GM12874 (cell line): ENCODE measurements at regions not wholly inside any gene's neighbourhood (a gene's known extent, or its start where the extent isn't known, plus 50 kb on each side); places are given as distances from the start of the nearest gene placed in this dataset.

Source experiments
- TF ChIP-seq, protein P1 (sequence below): IDR thresholded peaks from 2 replicates; pipeline ENCODE4 v1.5.1; 2011; ENCODE audit warnings: low read depth, mild to moderate bottlenecking, control low read depth, low read length, moderate library complexity; ENCODE audit not compliant: insufficient read depth

DNA sequence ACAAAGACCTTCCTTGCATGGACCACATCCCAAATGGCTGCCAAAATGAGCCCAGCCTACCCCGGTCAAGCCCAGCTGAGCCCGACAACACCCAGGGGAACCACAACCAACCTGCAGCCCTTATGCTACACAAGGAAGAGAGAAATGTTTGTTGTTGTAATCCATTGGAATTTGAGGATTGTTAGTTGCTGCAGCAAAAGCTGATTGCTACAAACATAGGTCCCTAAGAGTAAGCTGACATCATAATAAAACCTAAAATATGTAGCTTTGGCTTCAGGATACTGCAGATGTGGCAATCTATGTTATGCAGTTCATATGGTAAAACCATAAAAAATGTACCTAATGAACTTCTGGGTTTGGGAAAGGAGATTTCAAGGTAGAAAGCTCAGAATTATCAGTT lies 65.5 kb upstream of the DNAH14 start:
- TF ChIP-seq, protein P1, sequence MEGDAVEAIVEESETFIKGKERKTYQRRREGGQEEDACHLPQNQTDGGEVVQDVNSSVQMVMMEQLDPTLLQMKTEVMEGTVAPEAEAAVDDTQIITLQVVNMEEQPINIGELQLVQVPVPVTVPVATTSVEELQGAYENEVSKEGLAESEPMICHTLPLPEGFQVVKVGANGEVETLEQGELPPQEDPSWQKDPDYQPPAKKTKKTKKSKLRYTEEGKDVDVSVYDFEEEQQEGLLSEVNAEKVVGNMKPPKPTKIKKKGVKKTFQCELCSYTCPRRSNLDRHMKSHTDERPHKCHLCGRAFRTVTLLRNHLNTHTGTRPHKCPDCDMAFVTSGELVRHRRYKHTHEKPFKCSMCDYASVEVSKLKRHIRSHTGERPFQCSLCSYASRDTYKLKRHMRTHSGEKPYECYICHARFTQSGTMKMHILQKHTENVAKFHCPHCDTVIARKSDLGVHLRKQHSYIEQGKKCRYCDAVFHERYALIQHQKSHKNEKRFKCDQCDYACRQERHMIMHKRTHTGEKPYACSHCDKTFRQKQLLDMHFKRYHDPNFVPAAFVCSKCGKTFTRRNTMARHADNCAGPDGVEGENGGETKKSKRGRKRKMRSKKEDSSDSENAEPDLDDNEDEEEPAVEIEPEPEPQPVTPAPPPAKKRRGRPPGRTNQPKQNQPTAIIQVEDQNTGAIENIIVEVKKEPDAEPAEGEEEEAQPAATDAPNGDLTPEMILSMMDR = no peak

DNA sequence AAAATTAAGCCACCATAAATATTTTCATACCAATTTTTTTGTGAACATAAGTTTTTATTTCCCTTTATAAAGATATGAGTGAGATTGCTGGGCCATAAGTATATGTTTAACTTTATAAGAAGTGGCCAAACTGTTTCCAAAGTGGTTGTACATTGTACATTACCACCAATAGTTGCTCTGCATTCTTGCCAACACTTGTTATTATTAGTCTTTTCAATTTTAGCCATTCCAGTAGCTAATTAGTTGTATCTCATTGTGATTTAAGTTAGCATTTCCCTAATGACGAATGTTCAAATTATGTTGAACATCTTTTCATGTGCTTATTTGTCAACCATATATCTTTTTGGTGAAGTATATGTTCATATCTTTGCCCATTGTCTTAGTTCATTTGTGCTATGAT lies 64.0 kb upstream of the DNAH14 start:
- TF ChIP-seq, protein P1 = no peak

DNA sequence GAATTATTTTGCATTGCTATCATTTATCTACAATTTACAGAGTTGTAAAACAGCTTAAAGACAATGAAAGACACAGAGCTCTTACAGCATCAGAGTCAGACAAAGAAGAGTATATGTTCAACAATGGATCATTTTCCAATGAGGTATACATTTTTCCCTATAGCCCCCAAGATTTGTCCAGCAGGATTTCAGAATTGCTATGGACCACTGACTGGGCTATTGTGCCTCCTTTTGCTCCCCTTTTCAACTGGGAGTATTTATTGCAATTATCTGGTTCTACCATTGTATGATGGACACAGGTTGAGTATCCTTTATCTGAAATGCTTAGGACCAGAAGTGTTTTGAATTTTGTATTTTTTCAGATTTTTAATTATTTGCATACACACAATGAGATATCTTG lies 62.5 kb upstream of the DNAH14 start:
- TF ChIP-seq, protein P1 = no peak

DNA sequence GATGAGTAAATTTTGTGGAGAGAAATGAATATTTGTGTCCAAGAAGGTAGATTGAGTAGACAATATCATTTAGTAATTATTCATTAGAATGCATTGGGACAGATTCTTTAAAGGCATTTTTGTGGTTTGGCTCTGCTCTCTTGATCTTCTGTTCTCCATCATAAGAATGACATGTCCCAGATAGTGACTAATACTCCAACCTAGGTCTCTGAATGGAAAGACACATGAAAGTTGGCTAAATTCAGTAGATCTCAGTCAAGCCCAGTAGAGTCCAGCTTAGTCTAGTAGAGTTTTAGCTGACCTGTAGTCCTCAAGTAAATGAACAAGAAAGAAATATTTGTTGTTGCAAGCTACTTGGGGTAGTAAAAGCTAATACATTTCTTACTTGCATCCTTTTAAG lies 61.8 kb upstream of the DNAH14 start:
- TF ChIP-seq, protein P1 = no peak

- TF ChIP-seq, protein P1 = no peak
Measured at GRCh38 chr1:224872832-224873433, 56.5 kb upstream of the DNAH14 start.

DNA sequence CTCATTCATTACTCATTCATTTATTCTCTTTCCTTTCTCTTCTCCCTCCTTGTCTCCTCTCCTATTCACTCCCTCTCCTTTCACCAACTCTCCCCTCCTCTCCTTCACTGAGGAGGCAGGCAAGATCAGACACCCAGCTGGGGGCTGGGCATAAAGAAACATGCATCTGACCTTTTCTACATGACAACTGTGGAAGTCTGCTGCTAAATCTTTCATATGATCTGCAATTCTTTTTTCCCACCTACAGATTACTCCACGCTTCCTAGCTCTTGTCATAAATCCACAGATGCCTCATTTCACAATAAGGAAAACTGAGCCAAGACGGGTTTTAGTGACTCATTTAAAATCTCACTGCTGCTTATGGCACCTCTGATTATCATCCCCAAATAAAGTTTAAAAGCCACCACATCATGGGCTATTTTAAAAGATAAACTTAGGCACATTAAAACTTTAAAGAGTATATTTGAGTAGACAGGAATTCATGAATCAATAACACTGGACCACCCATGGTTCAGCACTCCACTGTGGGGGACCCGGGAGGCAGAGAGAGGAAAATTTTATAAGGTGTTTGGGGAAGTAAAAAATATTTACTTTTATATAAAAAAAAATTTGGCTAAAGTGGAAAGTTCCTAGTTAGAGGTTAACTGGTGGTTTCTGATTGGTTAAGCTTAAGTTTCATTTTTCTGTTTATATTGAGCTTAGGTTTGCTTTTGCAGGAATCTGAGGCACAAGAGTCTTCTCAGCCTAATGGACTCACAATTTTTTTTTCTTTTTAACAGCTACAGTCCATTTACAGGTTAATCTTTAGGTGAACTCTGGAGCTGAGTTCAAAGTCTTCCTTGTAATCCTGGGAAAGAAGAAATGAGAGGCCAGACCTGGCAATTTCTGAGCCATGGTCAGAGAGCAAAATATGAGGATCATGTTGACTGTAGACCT lies 55.8 kb upstream of the DNAH14 start:
- TF ChIP-seq, protein P1 = no peak

- TF ChIP-seq, protein P1 = no peak
Measured at GRCh38 chr1:224874775-224875174, 54.7 kb upstream of the DNAH14 start.
